SIG-M5 treated with dmso at 0.1 percent for 504 hours (cell line): ENCODE measurements at regions not wholly inside any gene's neighbourhood (a gene's known extent, or its start where the extent isn't known, plus 50 kb on each side); places are given as distances from the start of the nearest gene placed in this dataset.
"Not testable (repeated sequence)": the region's sequence is repeated elsewhere in the genome, so short reads cannot be mapped to it uniquely, and the experiment has no call there.

ENCODE experiments used
- DNase-seq: peaks from one replicate; lab custom pipeline; 2025; ENCODE audit not compliant: unreplicated experiment; lab: John Stamatoyannopoulos, UW

DNA sequence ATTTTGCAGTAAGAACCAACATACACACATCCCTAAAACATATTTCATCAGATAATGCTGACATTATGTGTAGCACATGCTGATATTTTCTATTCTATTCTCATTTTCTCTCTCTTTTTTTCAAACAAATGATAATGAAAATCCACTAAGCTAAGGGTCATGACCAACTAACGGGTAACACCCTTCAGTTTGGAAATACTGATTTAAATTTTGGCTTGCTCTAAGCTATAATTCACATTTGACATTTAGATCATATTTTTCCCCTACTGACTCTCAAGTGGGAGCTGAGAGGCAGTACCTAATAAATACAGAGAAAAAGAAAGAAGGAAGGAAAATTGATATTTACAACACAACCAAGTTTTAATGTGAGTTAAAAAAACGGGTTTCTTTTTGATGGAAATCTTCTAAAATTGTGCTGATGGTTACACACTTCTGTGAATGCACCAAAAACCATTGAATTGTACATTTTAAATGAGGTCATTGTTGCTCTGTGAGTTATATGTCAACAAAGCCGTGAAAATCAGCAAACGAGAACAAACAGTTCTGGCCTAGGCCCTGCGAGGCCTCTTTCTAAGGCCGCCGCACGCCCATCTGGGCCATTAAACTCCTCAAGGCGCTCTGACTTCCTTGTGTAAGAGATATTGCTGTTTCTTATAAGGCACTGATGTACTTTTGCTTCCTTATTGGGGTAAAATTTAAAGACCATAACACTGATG, 124.2 kb downstream of the GALR1 start:
- DNase-seq = no peak

DNA sequence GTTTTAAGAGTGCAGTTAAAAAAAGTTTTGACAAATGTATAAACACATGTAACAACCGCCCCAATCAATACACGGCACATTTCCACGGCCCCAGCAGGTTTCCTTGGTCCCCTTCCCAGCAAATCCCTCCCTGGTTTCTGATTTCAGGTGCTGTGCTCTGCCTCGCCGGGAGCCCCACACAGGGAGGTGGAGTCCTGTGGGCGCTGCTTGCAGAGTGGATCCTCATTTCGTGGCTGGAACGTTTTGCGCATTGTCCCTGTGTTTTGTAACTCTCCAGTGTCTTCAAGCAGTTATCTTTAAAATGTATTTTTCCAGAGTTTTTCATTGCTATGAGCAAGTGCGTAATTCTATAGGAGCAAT, 124.8 kb downstream of the GALR1 start:
- DNase-seq = no peak

DNA sequence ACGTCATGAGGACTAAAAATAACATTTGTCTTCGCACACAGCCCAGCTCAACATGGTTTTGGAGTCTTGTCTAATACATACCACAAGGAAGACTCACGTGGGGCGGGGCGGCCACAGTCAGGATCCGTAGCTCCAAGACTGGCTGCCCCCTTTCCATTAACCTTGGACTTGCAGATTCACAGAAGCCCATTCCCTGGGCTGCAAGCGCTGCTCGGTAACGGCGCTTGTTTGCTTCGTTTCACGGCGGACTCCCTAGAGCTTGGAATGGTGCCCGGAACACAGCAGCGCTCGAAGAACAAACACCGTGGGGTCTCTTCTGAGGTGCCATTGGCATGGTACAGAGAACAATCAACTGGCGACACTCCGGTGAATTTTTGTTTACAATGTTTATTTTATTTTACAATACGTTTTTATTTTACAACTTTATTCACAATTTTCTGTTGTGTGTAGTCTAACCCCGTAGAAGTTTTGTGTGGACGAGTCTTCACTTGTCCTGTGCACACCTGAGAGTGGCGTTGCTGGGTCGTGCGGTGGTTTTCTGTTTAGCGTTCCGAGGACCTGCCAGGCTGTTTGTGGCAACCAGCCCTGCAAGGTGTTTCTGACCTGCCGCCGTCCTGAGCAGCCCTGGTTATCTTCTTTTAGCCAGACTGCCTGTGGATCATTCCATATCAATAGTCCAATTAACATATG, 126.5 kb downstream of the GALR1 start:
- no peak for DNase-seq

- DNase-seq = no peak
Measured at GRCh38 chr18:77376733-77377094, 127.1 kb downstream of the GALR1 start.

DNA sequence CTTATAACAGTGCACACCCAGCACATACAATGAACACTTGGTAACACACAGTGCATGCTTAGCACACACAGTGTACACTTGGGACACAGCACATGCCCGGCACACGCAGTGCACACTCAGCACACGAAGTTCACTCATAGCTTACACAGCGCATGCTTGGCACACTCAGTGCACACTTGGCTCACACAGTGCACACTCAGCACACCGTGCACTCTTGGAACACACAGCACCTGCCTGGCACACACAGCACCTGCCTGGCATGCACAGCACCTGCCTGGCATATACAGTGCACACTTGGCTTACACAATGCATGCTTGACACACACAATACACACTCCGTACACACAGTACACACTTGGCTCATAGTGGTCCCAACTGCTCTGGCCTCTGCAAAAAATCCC, 128.2 kb downstream of the GALR1 start:
- DNase-seq = no peak

DNA sequence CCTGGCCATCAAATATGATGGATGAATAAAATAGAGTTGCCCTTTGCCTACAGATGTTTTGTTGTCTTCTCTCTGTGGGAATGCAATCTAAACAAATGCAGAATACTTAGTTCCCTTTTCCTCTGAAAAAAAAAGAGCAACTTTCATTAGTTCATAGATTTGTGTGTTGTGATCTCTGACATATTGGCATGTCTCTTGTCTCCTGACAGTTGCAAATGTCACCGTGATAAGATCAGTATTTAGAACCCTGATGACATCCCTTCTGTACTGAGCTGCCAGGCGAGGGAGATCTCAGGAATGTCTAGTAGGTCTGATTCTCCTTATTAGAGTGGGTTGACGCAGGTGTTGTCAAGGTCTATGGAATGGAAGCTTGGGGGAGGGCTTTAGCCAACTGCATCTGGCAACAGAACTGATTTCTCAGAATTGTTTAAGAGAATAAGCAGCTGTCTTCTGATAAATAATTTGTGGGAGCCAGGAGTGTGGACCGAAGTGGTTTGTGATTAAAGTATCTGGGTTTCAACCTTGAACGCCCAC, 130.4 kb downstream of the GALR1 start:
- no peak for DNase-seq

DNA sequence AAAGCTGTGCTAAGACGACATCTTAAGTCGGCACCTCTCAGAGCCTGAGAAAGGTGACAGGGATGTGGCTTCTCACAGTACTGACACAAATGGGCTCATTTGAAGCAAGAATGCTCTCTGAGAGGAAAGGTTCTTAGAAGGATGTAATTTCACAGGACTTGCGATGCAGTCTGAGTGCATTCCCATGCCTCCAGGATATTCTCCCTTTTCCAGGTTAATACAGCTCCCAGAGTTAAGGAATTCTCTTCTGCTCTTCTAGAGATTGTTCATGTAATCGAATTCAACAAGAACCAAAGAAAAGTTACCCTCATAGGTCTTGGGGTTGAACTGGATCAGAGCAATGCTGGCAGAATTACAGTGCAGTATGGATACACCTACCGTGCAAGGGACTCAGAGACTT, 131.0 kb downstream of the GALR1 start:
- no peak for DNase-seq

GRCh38 chr18:77392321-77392720, 142.7 kb downstream of the GALR1 start:
- DNase-seq = no peak

DNA sequence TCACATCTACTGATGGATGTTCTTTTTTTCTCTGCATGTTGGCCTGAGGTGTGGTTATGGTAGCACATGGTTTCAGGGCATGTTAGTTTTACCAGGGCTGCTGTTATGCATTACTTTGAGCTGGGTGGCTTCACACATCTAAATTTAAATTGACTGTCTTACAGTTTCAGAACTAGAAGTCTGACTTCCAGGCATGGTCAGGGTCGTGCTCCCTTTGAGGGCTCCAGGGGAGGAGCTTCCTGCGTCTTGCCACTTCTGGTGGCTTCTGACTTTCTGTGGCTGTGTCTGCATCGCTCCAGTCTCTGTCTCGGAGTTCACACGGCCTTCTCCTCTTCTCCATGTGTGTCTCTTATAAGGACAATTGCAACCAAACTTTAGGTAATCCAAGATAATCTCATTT, 143.9 kb downstream of the GALR1 start:
- no peak for DNase-seq

DNA sequence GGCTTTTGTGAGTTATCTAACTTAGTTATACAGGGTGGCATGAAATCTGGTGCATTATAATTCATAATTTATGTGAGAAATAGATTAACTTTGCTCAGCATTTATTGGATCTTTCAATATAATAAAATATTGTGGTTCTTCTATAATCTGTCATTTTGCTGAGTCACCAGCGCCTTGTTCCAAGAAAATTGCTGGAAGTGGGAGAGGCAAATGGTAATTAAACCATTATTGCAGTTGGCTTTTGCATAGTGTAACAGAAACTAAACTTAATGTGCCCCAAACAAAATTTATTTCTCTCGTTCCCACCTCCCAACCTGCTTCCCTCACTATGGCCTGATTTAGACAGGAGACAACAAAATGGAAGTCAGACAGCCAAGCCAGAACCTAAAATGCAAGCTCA, 146.3 kb downstream of the GALR1 start:
- DNase-seq = no peak

DNA sequence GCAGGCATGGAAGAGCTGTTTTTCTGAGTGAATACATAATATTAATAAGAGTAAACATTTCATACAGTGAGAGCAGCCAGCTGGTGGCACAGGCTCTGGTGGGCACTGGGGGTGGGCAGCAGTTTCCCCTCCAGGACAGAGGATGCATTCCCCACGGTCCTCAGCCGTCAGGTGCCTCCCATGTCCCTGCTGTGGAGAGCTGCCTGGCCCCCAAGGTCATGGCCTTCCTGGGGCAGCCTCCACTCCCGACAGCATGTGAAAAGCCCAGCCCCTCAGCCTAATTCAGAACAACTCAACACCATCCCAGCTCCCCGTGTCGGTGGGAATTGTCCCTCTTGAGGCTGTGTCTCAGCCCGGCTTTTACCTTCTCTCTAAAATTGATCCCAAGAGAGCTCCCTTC, 147.4 kb downstream of the GALR1 start:
- no peak for DNase-seq

DNA sequence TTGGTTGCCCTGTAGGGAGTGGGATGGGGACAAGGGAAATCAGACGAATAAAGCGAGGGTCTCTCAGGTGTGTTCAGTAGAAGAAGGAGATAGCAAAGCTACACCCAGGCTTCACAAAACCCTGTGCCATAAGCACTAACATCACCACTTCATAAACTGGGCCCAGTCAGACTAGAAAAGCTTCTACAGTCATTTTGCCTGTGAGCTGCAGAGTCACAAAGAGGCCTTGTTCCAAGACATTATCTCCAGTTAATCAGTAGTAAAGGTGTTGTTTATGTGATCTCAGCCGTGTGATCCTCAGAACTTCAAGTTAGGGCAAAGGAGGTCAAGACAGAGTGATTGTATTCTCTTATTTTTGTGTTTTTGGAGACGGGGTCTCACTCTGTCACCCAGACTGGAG, 148.0 kb downstream of the GALR1 start:
- DNase-seq = no peak

DNA sequence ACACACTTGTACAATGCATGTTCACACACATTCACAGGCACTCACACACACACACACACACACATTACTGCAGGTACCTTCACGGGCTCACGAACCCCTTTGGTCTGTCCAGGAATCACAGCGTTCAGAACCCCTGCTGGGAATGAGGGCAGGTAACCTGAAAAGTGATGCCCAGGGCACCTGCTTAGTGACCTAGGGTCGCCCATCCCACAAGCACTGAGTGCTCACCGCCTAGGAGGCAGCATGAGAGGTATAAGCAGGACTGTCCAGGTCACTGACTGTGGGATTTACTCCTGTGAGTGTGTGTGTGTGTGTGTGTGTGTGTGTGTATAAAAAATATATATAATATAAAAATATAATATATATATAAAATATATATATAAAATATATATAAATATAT, 150.9 kb downstream of the GALR1 start:
- no peak for DNase-seq

GRCh38 chr18:77401173-77401572, 151.5 kb downstream of the GALR1 start:
- DNase-seq = no peak

DNA sequence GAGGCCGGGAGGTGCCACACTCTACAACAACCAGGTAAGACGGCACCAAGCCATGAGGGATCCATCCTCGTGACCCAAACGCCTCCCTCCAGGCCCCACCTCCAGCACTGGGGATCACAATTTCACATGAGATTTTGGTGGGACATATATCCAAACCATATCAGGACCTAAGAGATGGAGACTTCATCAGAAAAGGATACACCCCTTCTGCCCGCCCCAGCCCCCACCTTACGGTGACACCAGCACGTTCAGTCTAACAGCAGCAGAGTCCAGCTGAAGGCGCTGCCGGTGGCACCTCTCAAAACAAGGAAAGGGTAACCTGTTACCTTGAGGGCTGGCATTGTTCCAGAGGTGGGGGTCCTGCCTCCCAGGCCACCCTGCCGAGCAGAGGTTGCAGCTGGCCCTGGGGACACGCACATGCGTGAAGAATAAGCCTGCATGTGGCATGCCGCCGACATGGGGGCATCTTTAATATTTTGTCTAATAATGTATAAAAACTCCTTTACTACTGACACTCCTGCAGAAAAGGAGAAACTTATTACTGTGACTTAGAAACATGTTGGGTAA, 154.4 kb downstream of the GALR1 start:
- no peak for DNase-seq

GRCh38 chr18:77405096-77405495, 155.4 kb downstream of the GALR1 start:
- no peak for DNase-seq

DNA sequence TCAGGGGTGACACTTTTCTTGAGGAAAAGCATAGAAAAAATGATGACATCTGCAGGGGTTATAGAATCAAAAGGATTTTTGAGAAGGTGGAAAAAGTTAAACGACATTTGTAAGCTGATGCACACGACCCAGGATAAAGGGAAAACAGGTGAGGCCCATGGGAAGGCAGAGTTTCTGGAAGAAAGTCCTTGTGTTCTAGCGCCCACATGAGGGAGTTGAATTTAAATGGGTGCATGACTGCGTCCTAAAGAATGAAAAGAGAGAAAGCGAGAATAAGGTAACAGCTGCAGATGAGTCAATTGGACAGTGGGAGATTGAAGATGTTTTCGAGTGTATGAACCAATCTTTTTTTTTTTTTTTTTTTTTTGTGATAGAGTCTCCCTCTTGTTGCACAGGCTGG, 158.1 kb downstream of the GALR1 start:
- DNase-seq = no peak

GRCh38 chr18:77421546-77421945, 171.9 kb downstream of the GALR1 start:
- DNase-seq = not testable (repeated sequence)

DNA sequence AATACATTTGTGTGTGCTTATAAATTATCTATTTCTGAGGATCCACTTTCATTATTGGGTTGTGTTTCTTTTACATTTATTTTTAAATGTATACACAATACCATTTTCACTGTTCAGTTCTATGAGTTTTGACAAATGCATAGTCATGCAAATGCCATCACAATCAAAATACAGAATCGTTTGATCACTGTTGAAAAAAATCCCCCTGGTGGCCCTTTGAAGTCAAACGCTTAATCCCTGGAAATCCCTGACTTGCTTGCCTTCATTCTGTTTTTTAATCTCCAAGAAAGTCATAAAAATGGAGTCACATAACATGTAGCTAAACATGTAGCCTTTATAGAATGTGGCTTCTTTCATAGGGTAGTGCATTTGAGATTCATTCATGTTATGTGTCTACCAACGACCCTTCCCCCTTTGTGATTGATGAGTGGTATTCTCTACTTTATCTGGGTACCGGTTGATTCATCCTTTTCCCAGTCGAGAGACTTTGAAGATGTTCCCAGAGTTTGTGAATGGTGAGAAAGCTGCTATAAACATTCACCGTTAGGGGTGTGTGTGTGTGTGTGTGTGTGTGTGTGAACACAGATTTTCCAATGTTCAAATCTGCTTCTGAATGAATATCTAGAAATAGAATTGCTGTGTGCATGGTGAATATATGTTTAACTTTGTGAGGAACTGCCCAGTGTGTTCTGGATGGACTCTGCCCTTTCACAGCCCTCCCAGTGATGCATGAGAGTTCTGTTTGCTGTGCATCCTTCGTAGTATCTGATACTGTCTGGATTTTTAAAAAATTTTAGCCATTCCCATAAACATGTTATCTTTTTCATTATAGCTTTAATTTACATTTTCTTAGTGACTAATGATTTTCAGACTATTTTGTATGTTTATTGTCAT, 173.6 kb downstream of the GALR1 start:
- DNase-seq = no peak

- no peak for DNase-seq
Measured at GRCh38 chr18:77433076-77433475, 183.4 kb downstream of the GALR1 start.

DNA sequence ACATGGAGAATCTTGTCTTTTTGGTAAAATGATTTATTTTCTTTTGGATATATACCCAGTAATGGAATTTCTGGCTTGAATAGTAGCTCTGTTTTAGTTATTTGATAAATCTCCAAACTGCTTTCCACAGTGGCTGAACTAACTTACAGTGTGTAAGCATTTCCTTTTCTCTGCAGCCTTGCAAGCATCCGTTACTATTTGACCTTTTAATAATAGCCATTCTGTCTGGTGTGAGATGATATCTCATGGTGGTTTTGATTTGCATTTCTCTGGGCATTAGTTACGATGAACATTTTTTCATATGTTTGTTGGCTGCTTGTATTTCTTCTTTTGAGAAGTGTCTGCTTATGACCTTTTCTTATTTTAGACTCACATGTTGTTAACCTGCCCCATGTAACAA, 190.2 kb downstream of the GALR1 start:
- no peak for DNase-seq
